Fibroblast of pulmonary artery (primary cell): ENCODE measurements at regions not wholly inside any gene's neighbourhood (a gene's known extent, or its start where the extent isn't known, plus 50 kb on each side); places are given as distances from the start of the nearest gene placed in this dataset.

ENCODE experiments used
- DNase-seq: peaks from one replicate; pipeline ENCODE4 v3.0.0-alpha.2; 2010; ENCODE audit warnings: low read depth
- H3K4me3 ChIP-seq: replicated peaks from 2 replicates; pipeline ENCODE4 v1.5.1; 2011; ENCODE audit warnings: low read depth, mild to moderate bottlenecking, control low read depth, low read length, moderate library complexity
- CTCF ChIP-seq: IDR thresholded peaks from 2 replicates; pipeline ENCODE4 v1.5.1; 2011; ENCODE audit warnings: mild to moderate bottlenecking, control low read depth, low read length, inconsistent platforms; ENCODE audit errors: missing control alignments

- no peak overlapping the region for H3K4me3 ChIP-seq
- DNase-seq, result no peak
- TF ChIP-seq CTCF, result no peak
Observed at GRCh38 chr1:64358692-64359091, 111.2 kb upstream of the CACHD1 start.

GRCh38 chr1:64361974-64362373 is 108.0 kb upstream of the CACHD1 start:
- no peak overlapping the region for H3K4me3 ChIP-seq
- no peak for TF ChIP-seq CTCF
- no peak for DNase-seq

- no peak overlapping the region for H3K4me3 ChIP-seq
- no peak for TF ChIP-seq CTCF
- no peak for DNase-seq
Observed at GRCh38 chr1:64363111-64363510, 106.8 kb upstream of the CACHD1 start.

GRCh38 chr1:64363616-64364015 is 106.3 kb upstream of the CACHD1 start:
- TF ChIP-seq CTCF, result no peak
- no peak overlapping the region for H3K4me3 ChIP-seq
- no peak for DNase-seq

GRCh38 chr1:64366821-64367220 is 103.1 kb upstream of the CACHD1 start:
- H3K4me3 ChIP-seq, result no peak overlapping the region
- DNase-seq, result no peak
- TF ChIP-seq CTCF, result no peak

- H3K4me3 ChIP-seq, result no peak overlapping the region
- no peak for TF ChIP-seq CTCF
- DNase-seq, result no peak
Observed at GRCh38 chr1:64368344-64368743, 101.6 kb upstream of the CACHD1 start.

- no peak overlapping the region for H3K4me3 ChIP-seq
- DNase-seq, result no peak
- peak; percentile 8 for TF ChIP-seq CTCF
Observed at GRCh38 chr1:64378826-64379225, 91.1 kb upstream of the CACHD1 start.
